ENCODE measurements at regions not wholly inside any gene's neighbourhood (a gene's known extent, or its start where the extent isn't known, plus 50 kb on each side); places are given as distances from the start of the nearest gene placed in this dataset.

DNA sequence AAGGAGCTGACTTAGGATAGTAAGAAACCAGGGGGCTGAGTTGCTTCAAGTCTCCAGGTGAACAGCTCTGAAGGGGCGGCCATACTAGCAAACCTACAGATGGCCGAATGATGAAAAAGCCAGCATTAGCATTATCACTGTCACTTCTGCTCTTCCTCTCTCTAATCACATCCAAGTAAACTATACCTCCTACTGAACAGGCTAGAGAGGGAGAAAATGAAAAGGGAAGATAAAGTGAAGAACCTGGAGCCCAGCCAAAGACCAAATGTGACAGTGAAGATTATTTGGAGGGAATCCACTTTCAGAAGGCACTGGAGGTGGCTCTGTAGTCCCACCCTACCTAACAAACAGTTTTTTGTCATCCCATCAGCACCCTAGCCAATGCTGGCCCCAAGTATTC is 50.4 kb upstream of the PRPS1 start:
- H3K27ac ChIP-seq = no peak overlapping the region
- DNase-seq (no peak), ATAC-seq (no peak)
- TF ChIP-seq, protein P1, sequence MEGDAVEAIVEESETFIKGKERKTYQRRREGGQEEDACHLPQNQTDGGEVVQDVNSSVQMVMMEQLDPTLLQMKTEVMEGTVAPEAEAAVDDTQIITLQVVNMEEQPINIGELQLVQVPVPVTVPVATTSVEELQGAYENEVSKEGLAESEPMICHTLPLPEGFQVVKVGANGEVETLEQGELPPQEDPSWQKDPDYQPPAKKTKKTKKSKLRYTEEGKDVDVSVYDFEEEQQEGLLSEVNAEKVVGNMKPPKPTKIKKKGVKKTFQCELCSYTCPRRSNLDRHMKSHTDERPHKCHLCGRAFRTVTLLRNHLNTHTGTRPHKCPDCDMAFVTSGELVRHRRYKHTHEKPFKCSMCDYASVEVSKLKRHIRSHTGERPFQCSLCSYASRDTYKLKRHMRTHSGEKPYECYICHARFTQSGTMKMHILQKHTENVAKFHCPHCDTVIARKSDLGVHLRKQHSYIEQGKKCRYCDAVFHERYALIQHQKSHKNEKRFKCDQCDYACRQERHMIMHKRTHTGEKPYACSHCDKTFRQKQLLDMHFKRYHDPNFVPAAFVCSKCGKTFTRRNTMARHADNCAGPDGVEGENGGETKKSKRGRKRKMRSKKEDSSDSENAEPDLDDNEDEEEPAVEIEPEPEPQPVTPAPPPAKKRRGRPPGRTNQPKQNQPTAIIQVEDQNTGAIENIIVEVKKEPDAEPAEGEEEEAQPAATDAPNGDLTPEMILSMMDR (IDR thresholded peaks at IDR 0.05 in 4 of 5, conservative IDR thresholded peaks at IDR 0.05 in 1 of 5) = no peak
- TF ChIP-seq POLR2A (IDR thresholded peaks at IDR 0.05) = no peak
- in situ Hi-C loops (cut with MboI; ENCODE audit: low sequenced_read_pairs in 4 of 4) (no loop called here), intact Hi-C loops (cut with DNase I; ENCODE audit: low total_unique reads) (no loop called here)
- no peak overlapping the region for H3K4me3 ChIP-seq
- no peaks in the 10 kb centered on the region for H3K27me3 ChIP-seq
- no peaks in the 10 kb centered on the region for H3K9me3 ChIP-seq
- H3K36me3 ChIP-seq = no peaks in the 10 kb centered on the region
- no peaks in the 10 kb centered on the region for H3K4me1 ChIP-seq
